MM.1S (cell line): ENCODE measurements at regions not wholly inside any gene's neighbourhood (a gene's known extent, or its start where the extent isn't known, plus 50 kb on each side); places are given as distances from the start of the nearest gene placed in this dataset.

Experiments
- EZH2 ChIP-seq: fragments of 300-600 bp; sonication (generic); optimal IDR thresholded peaks from 2 replicates; pipeline ENCODE3; 2017; ENCODE audit warnings: low read depth, mild to moderate bottlenecking, antibody characterized with exemption, low read length, mixed read lengths
- TF ChIP-seq, protein P1 (sequence below): fragments of 300-600 bp; sonication (generic); IDR thresholded peaks from 2 replicates; pipeline ENCODE4 v1.5.1; 2016; ENCODE audit warnings: antibody characterized with exemption, low read length, mixed read lengths

DNA sequence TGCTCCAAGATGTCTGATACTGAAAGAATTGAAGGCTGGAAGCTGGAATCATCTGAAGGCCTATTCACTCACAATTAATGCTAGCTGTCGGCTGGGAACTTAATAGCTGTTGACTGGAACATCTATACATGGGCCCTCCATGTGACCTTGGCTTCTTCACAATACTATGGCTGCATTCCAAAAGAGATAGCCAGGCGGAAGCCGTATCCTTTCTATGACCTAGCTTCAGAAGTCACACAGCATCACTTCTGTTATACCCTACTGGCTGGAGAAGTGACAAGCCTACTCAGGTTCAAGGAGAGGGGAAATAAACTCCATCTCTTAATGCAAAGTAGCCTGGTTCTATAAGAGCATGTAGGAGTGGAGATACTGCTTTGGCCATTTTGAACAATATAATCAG lies 50.9 kb upstream of the SPRED1 start:
- TF ChIP-seq, protein P1, sequence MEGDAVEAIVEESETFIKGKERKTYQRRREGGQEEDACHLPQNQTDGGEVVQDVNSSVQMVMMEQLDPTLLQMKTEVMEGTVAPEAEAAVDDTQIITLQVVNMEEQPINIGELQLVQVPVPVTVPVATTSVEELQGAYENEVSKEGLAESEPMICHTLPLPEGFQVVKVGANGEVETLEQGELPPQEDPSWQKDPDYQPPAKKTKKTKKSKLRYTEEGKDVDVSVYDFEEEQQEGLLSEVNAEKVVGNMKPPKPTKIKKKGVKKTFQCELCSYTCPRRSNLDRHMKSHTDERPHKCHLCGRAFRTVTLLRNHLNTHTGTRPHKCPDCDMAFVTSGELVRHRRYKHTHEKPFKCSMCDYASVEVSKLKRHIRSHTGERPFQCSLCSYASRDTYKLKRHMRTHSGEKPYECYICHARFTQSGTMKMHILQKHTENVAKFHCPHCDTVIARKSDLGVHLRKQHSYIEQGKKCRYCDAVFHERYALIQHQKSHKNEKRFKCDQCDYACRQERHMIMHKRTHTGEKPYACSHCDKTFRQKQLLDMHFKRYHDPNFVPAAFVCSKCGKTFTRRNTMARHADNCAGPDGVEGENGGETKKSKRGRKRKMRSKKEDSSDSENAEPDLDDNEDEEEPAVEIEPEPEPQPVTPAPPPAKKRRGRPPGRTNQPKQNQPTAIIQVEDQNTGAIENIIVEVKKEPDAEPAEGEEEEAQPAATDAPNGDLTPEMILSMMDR: no peak
- no peak for TF ChIP-seq EZH2
